HT1080 (cell line): ENCODE measurements at regions not wholly inside any gene's neighbourhood (a gene's known extent, or its start where the extent isn't known, plus 50 kb on each side); places are given as distances from the start of the nearest gene placed in this dataset.
A peak's percentile ranks its signal among the peaks of the same experiment; 100 is the strongest.

Source experiments
- DNase-seq: peaks from one replicate; pipeline ENCODE4 v3.0.0-alpha.2; 2015; ENCODE audit warnings: low read depth

GRCh38 chr3:20916951-20917606 is 731.1 kb upstream of the SGO1 start:
- no peak for DNase-seq

GRCh38 chr3:20914310-20914709 is 728.3 kb upstream of the SGO1 start:
- no peak for DNase-seq

DNA sequence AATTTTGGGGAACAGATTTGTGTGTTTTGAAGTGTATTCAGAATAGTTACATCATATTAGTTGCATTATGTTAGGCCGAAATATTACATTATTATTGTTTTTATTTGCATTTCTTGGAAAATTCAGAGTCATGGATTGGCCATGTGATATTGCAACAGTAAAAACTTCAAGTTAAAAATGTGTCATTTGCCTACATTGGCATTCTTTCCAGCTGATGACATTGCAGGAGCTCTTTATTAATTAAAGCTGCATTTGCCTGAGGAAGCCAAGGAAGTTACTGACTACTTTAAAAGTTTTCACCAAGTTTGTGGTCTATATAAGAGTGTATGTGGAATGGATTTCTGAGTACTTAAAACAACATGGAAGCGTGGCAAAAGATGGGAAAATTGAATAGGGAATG is 726.4 kb upstream of the SGO1 start:
- DNase-seq = no peak

DNA sequence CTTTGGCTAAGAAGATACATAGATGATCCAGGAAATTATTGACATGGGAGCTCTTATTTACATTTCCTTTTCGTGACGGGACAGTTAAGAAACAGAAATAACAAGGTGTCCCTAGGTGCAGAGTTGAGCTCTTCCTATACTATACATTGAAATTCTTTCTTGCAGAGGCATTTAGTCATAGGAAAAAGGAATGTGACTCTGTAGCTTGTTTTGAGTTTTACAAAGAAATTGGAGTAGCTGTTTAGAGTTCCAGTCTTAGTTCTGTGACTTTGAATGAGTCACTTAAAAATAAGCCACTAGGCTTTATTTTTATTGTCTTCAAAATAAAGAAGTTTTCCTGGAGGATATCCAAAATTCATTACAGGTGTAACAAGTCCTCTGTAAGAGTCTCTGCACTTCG is 723.5 kb upstream of the SGO1 start:
- no peak for DNase-seq

DNA sequence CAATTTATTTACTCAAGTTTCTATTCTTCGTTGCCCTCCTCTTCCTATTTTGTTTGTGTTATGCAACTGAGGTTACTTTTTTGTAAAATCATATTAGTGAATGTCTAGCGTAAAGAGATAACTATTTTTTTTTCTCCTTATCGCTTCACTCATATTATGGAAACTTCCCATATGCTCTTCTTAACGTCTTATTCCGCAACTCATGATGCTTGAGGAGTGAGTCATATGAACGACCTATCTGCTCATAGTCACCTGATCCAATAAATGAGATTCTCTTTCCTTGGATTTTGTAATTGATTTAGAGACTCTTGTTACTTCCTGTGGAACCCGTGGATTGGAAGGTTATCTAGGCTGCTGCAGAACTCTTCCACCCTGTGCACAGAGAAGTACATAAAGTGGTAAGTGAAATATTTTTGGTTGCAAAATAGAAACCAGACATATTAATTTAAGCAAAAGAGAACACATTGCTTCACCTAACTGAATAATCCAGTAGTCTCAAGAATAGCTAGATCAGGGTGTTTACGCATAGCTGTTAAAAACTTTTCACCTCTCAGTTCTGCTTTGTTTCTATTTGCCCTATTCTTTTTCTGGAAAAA is 719.3 kb upstream of the SGO1 start:
- peak; percentile 26 for DNase-seq

GRCh38 chr3:20904671-20905070 is 718.7 kb upstream of the SGO1 start:
- no peak for DNase-seq

DNA sequence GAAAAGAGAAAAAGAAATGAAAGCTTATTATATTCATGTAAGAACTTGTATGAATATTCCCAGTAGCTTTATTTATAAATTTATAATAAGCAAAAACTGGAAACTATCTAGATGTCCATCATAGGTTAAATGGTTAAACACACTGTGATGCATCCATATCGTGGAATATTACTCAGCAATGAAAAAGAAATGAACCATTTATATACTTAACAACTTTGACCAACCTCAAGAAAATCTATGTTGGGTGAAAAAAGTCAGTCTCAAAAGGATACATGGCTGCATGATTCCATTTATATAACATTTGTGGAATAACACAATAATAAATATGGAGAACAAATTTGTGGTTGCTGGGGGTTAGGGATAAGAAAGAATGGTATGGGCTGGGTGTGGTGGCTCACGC is 713.0 kb upstream of the SGO1 start:
- DNase-seq = no peak

DNA sequence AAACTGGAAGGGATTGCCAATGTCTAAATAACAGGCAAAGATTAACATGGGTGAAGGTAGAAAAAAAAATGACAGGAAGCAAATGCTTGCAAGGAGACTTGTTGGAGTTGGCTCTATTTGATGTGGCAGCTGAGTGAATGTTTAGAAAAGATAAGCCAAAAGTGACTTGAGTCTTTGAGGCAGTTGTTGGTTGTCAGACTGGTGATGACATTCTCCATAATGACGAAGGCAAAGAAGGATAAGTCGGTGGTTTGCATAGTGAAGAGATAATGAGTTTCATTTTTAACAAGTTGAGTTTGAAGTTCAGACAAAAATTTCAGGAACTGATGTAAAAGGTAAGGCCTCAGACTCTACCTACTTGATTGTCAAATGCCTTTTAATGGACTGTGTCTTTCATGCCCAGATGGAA is 704.1 kb upstream of the SGO1 start:
- no peak for DNase-seq

DNA sequence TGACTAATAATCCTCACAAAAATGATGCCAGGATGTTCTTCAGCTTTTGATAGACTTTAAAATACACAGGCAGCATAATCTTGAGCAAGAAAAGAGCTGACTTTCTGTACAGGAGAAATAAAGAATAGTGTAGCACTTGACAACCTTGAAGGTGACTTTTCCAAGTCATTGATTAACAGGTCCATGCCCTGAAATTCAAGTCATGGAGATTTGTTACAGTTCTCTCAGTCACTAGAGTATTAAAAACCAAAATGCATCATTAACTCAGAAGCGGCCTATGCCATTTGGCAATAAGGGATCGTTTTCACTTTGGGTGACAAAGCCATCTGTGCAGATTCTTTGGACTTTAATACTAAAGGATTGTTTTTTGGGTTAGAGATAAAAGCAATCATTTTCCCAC is 692.7 kb upstream of the SGO1 start:
- DNase-seq = no peak

- DNase-seq = no peak
Measured at GRCh38 chr3:20873235-20873634, 687.2 kb upstream of the SGO1 start.

DNA sequence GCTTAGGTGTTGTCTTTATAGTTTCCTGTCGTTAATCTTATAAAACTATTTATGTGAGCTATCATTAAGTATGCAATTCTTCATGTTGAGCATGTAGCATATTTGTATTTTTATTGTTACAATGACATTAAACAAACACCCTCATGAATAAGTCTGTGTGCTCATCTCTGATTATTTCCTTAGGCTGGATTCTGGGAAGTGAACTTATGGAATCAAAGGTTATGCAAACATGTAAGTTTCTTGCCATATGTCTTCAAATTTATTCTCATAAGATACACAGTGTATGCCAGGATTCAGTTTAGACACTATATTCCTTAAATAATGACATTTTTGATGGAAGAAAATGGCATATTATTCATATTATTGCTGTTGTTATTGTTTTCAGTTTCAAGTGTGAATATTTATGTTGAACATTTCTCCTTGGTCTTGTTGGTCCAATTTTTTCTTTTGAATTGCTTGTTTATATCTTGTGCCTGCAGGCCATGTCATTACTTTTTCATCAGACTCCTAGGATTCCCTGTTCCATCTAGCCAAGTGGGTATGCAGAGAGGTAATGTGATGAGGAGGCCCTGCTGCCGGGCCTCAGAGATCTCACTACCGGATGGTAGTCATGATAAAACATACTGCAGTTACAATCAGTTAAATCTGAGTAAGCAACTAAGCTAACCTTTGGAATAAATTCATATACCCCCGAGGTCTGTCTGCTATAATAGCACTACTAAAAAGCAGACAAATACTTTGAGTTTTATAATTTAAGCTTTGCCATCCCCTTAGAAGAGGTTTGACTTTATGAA is 684.3 kb upstream of the SGO1 start:
- no peak for DNase-seq

DNA sequence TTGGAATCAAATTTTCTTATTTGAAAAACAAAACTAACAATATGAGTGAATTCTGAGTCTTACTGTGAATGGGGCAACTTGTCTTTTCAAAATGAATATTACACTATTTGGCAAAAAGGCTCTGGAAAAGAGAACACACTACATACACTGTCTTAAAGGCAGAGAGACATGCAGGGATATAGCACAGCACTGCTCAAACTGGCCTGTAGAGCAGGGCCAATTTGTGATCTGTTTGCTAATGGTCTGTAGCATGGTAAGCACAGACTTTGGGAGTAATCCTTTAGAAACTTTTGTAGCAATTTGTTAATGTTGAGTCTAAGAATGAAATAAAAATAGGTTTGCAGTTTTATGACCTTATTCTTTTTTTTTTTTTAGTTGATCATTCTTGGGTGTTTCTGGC is 679.8 kb upstream of the SGO1 start:
- no peak for DNase-seq

DNA sequence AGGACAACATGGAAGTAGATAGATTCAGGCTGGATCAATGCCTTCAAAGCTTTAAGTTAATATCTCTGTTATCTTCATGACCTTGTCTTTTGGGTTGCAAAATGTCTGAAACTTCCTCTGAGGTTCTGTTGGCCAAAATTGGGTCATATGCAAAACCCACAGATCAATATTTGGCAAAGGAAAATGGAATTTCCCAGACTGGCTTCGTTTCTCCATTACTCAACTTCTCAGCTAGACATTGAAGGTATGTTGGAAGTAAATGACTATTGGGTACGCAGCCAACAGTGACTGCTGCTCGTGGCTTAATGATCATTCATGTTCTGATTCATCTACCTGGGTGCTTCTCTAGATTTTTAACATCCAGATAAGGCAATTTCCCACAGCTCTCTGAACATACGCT is 675.4 kb upstream of the SGO1 start:
- no peak for DNase-seq

- DNase-seq = no peak
Measured at GRCh38 chr3:20857636-20858035, 671.6 kb upstream of the SGO1 start.

DNA sequence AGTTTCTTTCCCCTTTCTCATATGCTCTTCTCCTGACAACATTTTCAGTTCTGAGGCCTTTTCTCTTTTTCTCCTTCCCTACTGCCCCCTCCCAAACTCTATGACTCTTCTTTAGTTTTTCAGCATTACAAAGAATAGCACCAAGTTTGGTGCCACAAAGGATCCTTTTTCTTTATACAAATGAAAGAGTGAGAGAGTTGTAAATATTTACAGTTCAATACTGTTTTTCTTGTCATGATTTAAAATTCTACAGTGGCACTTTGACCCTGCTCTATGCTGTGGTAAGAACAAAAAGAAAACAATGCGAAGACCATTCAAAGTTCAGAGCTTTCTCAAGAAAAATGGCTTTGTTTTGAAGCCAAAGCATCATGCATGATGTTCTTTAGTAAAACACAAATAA is 667.9 kb upstream of the SGO1 start:
- DNase-seq = no peak

DNA sequence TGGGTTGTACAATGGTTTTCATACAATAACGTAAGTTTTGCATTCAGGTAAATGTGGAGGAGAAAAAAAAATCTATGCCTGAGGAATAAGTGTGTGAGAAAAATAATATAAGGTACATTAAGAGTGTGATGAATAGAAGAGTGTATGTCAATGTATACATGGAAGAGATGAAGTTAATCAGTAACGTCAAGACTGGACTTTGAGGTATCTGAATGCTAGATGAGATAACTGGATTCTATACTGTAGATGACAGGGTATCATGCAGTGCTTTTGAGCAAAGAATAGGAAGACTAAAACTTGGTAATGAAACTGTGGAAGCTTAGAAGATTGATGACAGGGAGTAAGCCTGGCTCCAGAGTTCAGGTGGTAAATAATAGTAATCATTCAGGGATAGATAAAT is 666.7 kb upstream of the SGO1 start:
- no peak for DNase-seq

- no peak for DNase-seq
Measured at GRCh38 chr3:20849975-20850374, 664.0 kb upstream of the SGO1 start.

- no peak for DNase-seq
Measured at GRCh38 chr3:20846832-20847231, 660.8 kb upstream of the SGO1 start.

DNA sequence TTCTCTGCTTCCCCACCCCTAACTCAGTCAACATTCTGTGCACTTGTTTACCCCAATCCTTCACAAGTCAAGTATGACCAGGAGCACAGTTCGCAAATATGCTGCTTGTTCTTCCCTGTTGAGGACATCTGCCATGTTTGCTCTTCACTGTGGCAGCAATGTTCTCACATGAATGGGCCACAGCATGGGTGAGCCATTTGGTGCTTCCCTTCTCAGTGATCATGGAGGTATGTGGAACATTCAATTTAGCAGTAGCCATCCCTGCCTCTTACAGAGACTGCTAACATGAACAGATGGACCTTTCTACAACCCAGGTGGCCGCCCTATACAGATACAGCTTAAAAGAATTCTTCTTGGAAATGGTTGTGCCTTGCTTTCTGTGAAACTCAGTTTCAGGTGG is 660.1 kb upstream of the SGO1 start:
- DNase-seq = no peak

DNA sequence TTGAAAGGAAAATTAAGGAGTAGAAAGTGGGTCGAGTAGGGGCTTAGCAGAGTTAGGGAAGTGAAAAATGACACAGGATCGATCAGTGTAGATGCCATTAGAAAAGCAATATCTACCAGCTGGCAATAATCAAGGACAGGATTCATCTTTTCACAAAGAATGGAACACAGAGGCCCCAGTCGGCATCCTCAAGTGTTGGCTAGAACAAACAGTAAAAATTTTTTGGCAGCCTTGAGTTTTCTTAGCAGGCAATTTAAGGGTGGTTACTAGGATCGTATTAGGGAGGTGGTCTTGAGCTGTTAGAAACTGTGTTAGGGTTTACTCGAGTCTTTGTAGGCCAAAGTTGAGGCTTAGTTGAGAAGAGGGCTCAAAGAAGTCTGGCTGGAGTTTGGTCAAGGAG is 658.8 kb upstream of the SGO1 start:
- no peak for DNase-seq

DNA sequence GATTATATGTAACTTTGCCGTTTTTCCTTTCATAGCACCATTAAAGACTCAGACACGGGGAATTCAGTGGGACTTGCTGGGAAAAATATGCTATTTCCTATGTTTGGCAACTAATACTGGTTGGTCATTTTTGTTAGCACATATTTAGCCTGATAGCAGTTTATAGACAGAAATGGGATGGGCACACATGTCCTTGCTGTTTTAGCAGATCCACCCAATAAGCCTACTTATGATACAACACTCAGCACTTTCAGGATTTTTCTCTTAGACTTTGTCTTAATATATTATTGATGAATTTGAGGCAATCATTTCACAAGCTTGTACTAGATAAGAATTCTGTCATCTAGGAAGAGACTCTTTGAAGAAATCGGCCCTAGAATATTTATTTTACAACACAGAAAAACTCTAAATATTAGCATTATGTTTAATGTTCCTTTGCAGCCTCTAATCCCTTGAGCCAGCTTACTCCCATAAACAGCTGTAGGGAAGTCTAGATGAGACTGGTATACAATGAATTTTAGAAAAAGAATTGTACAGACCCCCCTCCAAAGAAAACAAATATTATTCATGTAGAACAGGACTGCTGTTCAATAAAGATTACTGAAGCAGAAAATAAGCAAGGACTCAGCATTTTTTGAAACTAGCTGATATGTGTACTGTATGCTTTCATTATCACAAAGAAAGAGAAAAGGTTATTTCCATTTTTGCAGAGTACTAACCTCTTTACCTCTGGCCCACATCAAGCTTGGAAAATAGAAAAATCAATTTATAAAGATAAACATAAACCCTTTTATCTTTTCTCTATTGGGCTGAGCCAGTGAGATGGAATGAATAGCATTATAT is 656.8 kb upstream of the SGO1 start:
- no peak for DNase-seq

GRCh38 chr3:20842002-20842401 is 656.0 kb upstream of the SGO1 start:
- DNase-seq = no peak
